Coronary artery (tissue), 2 donors: ENCODE measurements at regions not wholly inside any gene's neighbourhood (a gene's known extent, or its start where the extent isn't known, plus 50 kb on each side); places are given as distances from the start of the nearest gene placed in this dataset.

Source experiments
- DNase-seq: peaks from one replicate; pipeline ENCODE4 v3.0.0-alpha.2; 2017; ENCODE audit warnings: low spot score
- H3K27ac ChIP-seq, 2 donors: fragments of 200-600 bp; sonication (generic); one replicate each; pipeline ENCODE4 v1.5.1; 2016 to 2019
- H3K4me3 ChIP-seq: fragments of 200-600 bp; sonication (generic); 2 replicates; pipeline ENCODE4 v1.5.1; 2016; ENCODE audit warnings: mild to moderate bottlenecking, moderate library complexity
- CTCF ChIP-seq: fragments of 200-600 bp; sonication (generic); IDR thresholded peaks from one replicate; pipeline ENCODE4 v1.5.1; 2019; ENCODE audit warnings: antibody characterized with exemption

GRCh38 chr14:28661171-28661772, 105.3 kb upstream of the FOXG1 start:
- H3K27ac ChIP-seq = no peak overlapping the region
- no peak for TF ChIP-seq CTCF

GRCh38 chr14:28666961-28667360, 99.6 kb upstream of the FOXG1 start:
- Histone ChIP-seq H3K4me3 (no peak overlapping the region), H3K27ac (no peak overlapping the region)

More at GRCh38 chr14:28661171-28661772, 105.3 kb upstream of the FOXG1 start:
- H3K4me3 ChIP-seq = no peak overlapping the region
- DNase-seq = no peak

GRCh38 chr14:28671425-28671824, 95.2 kb upstream of the FOXG1 start:
- TF ChIP-seq CTCF = no peak
- Histone ChIP-seq H3K27ac (no peak overlapping the region), H3K4me3 (no peak overlapping the region)
- DNase-seq = no peak

More at GRCh38 chr14:28666961-28667360, 99.6 kb upstream of the FOXG1 start:
- DNase-seq = no peak
- no peak for TF ChIP-seq CTCF

- no peak for TF ChIP-seq CTCF
- Histone ChIP-seq H3K27ac (no peak overlapping the region), H3K4me3 (no peak overlapping the region)
- DNase-seq = no peak
Observed at GRCh38 chr14:28673056-28673455, 93.5 kb upstream of the FOXG1 start.

DNA sequence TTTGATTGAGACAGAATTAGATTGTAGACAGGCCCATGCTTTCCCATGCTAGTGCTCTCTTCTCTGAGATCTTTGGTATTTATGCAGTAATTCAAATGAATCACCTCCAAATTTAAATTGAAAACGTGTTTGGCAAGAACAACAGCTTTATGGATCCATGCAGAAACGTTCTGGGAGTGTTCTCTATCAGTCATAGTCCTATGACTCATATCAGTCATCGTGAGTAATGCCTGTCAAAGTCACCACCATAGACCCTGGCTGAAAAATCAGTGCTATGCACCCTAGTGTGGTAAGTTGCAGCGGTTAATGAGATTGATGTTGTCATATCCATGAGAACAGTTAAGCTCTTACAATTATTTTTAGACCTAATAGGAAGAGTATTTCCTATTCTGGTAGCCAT, 90.1 kb upstream of the FOXG1 start:
- Histone ChIP-seq H3K4me3 (no peak overlapping the region), H3K27ac (no peak overlapping the region)
- no peak for DNase-seq
- no peak for TF ChIP-seq CTCF

DNA sequence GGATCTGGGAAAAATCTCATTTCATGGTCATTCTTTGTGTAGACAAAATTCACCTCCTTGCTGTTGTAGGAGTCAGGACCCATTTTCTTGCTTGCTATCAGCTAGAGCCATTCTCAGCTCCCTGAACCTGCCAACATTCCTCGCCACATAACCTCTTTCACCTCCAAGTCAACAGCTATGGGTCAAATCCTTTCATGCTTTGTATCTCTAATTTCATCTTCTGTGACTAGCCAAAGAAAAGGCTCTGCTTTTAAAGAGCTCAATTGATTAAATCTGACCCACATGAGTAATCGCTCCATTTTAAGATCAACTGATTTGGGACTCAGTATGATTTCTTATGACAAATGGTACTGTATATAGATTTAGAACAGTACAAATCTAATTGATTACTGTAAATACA, 89.2 kb upstream of the FOXG1 start:
- no peak overlapping the region for H3K27ac ChIP-seq
- H3K4me3 ChIP-seq = no peak overlapping the region
- no peak for TF ChIP-seq CTCF
- no peak for DNase-seq

DNA sequence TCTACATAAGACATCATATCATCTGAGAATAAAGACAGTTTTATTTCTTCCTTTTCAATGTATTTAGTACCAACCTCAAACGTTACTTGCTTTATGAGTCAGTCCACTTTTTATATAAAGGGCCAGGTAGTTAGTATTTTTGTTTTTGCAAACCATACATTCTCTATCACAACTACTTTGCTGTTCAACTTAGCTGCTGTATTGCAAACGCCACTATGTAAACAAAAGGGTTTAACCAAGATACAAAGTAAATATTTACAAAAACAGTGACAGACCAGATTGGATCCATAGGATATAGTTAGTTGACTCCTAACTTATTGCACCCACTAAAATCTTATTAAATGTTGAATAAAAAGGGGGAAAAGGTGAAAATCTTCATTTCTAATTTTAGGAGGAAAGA, 87.7 kb upstream of the FOXG1 start:
- H3K4me3 ChIP-seq = no peak overlapping the region
- no peak for DNase-seq
- H3K27ac ChIP-seq = no peak overlapping the region
- TF ChIP-seq CTCF = no peak
